HG03469 (cell line): ENCODE measurements at regions not wholly inside any gene's neighbourhood (a gene's known extent, or its start where the extent isn't known, plus 50 kb on each side); places are given as distances from the start of the nearest gene placed in this dataset.

Experiments
- ATAC-seq: cut with Tn5 transposase; IDR thresholded peaks from one replicate; pipeline ENCODE4 v1.9.1; 2021; ENCODE audit warnings: mild to moderate bottlenecking, moderate library complexity, moderate number of reproducible peaks; ENCODE audit not compliant: unreplicated experiment

DNA sequence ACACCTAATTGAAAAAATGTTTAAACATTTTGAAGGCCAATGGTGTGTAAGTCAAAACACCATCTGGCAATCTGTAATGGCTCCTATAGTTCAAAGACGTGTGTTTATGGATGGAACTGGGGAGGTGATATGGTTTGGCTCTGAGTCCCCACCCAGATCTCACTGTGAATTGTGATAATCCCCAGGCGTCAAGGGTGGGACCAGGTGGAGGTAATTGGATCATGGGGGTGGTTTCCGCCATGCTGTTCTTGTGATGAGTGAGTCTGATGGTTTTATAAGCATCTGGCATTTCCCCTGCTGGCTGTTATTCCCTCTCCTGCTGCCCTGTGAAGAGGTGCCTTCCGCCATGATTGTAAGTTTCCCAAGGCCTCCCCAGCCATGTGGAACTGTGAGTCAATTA, 52.2 kb downstream of the ADRA2C start:
- no peak for ATAC-seq

- no peak for ATAC-seq
These were observed 53.2 kb downstream of the ADRA2C start for GRCh38 chr4:3819210-3819919.

GRCh38 chr4:3820016-3820805, 54.0 kb downstream of the ADRA2C start:
- ATAC-seq = no peak

DNA sequence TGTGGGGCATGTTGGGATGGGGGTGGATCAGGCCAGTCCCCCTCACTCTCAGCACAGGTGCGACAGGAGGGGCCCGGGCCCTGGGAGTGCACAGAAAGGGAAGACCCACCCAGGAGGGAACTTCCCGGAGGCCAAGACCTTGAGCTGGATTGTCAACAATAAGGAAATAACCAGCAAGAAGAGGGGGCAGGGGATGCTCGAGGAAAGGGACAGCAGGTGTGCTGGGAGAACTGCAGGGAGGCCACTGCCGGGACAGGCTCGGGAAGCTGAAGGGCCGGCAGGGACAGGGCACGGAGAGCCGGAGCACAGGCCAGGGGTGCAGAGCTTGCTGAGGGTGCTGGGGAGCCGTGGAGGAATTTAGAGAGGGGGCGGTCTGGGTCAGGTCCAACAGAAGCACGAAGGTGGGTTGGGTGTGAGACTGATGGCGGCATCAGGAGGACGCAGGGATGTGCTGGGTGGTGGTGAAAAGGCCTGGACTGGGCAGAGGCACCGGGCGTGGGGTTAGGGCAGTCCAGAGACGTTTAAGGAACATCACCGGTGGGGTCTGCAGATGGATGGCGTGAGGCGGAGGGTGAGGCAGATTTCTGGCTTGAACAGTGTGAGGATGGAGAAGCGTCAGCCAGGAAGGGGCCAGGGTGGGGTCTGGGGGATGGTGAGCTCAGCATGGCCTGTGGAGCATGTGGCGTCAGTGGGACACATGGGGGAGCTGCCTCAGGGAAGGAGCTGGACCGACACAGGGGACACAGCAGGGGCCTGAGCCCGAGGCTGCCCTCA, 54.8 kb downstream of the ADRA2C start:
- ATAC-seq = no peak

GRCh38 chr4:3821580-3822229, 55.5 kb downstream of the ADRA2C start:
- ATAC-seq = no peak

GRCh38 chr4:3822230-3822947, 56.2 kb downstream of the ADRA2C start:
- no peak for ATAC-seq

GRCh38 chr4:3823496-3824341, 57.5 kb downstream of the ADRA2C start:
- ATAC-seq = no peak

- no peak for ATAC-seq
These were observed 58.5 kb downstream of the ADRA2C start for GRCh38 chr4:3824521-3825270.

- no peak for ATAC-seq
These were observed 59.3 kb downstream of the ADRA2C start for GRCh38 chr4:3825530-3825929.

GRCh38 chr4:3826247-3827172, 60.3 kb downstream of the ADRA2C start:
- ATAC-seq = no peak

- no peak for ATAC-seq
These were observed 61.7 kb downstream of the ADRA2C start for GRCh38 chr4:3827616-3828492.

DNA sequence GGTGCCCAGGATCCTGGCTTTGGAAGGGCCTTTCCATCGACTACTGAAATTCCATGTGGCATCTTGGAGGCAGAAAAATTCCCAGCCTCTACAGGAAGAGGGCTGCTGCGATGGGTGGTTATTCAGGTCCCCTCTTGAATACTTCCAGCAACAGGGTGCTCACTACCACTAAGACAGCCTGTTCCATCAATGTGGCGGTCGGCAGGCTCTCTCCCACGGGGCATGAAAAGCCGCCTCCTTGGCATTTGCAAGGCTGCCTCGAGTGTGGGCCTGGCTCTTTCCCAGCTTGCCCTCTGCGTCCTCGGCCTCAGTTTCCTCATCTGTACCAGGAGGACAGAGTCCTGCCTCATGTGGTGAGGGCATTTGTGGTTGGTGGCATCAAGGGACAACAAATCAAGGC, 62.4 kb downstream of the ADRA2C start:
- ATAC-seq = no peak

- no peak for ATAC-seq
These were observed 63.2 kb downstream of the ADRA2C start for GRCh38 chr4:3829211-3829955.

DNA sequence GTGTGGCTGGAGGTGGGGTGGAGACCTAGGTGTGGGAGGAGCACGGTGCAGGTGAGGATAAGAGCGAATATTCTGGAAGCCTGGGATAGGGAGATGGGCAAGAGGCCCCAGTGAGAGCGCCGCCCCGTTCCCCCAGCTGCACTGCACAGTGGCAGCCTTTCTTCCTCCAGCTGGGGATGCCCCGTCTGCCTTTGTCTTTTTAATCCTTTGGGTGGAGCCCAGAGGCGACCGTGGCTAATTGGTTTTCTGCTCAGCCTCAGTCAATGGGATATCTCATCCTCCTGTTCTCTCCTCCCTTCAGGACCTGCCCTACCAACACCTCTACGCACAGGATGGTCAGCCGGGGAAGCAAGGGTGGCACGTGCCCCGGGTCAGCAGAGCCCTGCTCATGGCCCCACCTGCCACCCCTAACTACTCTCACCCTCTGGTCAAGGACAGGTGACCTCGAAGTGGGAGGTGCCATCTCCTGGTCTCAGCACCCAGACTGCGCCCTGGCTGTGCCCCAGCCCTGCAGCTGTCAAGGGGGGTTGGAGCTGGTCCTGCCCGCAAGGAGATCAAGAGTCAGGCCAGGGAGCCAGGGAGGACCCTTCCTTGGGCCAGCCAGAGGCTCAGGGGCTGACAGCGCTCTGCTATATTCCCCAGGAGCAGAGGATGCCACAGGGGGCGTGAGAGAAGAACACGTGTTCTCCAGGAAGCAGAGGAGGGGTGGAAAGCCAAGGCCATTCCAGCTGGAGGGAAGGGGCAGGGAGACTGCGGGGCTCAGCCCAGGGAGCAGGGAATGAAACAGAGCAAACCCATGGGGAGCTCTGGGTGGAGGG, 64.0 kb downstream of the ADRA2C start:
- no peak for ATAC-seq
